ENCODE measurements at regions not wholly inside any gene's neighbourhood (a gene's known extent, or its start where the extent isn't known, plus 50 kb on each side); places are given as distances from the start of the nearest gene placed in this dataset.

DNA sequence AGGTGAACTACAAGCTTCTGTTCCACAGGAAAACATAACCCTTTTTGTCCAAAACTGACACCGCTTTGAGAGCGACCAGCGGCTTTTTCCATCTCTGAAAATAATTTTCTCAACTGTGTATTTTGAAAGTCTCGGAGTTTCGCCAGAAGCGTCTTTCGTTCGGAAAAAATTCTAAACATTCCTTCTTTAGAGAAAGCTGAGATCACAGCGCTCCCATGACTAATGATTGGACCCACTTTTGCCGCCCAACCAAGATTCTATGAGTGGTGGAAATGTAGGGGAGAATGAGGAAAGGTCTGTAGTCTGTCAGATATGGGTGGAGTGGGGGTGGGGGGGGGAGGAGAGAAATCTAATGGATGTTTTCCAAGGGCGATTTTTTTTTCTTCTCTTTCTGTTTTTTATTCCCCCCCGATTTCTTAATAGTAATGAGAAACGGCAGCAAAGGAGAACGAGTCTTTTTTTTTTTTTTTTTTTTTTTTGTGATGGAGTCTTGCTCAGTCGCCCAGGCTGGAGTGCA lies 189.3 kb downstream of the TRIM27 start:
- DNase-seq (ENCODE audit: low read depth), result no peak
- H3K4me3 ChIP-seq (ENCODE audit: low read depth, low read length), result no peak overlapping the region
- TF ChIP-seq, protein P1, sequence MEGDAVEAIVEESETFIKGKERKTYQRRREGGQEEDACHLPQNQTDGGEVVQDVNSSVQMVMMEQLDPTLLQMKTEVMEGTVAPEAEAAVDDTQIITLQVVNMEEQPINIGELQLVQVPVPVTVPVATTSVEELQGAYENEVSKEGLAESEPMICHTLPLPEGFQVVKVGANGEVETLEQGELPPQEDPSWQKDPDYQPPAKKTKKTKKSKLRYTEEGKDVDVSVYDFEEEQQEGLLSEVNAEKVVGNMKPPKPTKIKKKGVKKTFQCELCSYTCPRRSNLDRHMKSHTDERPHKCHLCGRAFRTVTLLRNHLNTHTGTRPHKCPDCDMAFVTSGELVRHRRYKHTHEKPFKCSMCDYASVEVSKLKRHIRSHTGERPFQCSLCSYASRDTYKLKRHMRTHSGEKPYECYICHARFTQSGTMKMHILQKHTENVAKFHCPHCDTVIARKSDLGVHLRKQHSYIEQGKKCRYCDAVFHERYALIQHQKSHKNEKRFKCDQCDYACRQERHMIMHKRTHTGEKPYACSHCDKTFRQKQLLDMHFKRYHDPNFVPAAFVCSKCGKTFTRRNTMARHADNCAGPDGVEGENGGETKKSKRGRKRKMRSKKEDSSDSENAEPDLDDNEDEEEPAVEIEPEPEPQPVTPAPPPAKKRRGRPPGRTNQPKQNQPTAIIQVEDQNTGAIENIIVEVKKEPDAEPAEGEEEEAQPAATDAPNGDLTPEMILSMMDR (IDR thresholded peaks at IDR 0.05; ENCODE audit: insufficient read depth, low read length), result no peak

DNA sequence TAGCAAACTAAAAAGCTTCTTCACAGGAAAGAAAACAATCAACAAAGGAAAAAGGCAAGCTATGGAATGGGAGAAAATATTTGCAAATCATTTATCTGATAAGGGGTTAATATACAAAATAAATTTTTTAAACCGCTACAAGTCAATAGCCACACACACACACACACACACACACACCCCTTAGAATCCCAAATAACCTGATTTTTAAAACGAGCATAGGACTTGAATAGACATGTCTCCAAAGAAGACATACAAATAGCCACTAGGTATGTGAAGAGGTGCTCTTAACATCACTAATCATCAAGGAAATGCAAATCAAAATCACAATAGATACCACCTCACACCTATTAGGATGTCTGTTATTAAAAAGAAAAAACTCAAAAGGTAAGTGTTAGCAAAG lies 187.7 kb downstream of the TRIM27 start:
- TF ChIP-seq, protein P1 (IDR thresholded peaks at IDR 0.05; ENCODE audit: insufficient read depth, low read length), result no peak

DNA sequence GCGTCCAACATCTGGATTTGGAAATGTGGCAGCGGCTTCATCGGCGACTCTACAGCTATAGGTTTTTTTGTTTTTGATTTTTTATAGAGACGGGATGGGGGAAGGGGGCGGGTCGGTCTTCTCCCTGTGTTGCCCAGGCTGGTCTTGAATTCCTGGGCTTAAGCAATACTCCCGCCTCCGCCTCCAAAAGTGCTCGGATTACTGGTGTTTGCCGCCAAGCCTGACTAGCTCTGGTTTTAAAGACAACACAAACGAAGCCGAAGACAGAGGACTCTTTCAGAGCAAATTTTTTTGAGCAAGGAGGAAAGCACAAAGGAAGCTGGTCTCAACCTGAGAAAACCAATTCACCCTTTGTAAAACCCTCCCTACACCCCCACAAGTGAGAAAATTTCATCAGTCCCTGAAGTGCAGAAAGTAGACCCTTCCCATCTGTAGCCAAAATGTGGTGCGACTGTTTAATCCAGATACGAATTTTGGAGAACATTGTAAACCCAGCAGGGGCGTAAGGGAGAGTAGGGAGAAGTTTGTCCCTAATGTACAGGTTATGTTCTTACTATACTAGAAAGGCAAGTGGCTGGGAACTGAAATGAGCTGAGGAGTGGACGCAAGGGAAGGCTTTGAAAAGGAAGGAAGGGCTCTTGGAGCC lies 185.9 kb downstream of the TRIM27 start:
- no peak for DNase-seq (ENCODE audit: low read depth)
- TF ChIP-seq, protein P1 (IDR thresholded peaks at IDR 0.05; ENCODE audit: insufficient read depth, low read length), result no peak
- H3K4me3 ChIP-seq (ENCODE audit: low read depth, low read length), result no peak overlapping the region

More for the DNA sequence above, 187.7 kb downstream of the TRIM27 start:
- DNase-seq (ENCODE audit: low read depth), result no peak
- H3K4me3 ChIP-seq (ENCODE audit: low read depth, low read length), result no peak overlapping the region

DNA sequence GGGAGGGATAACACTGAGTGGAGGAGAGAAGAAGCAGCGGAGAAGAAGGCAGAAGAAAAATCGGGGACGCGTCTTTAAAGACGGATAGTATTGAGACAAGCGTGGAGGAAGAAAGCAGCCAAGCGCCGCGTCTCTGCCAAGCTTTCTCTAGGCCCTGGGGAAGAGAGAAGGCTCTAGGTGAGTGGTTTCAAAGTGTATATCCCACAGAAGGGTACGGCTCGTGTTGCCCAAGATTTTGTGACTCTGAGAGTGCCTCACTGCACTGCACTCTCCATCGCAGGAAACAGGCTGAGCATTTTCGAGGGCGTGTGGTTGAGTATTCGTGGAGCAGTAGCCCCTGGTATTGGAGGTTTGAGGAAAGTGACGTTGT lies 185.4 kb downstream of the TRIM27 start:
- TF ChIP-seq, protein P1 (IDR thresholded peaks at IDR 0.05; ENCODE audit: insufficient read depth, low read length), result no peak
- H3K4me3 ChIP-seq (ENCODE audit: low read depth, low read length), result no peak overlapping the region
- DNase-seq (ENCODE audit: low read depth), result no peak

DNA sequence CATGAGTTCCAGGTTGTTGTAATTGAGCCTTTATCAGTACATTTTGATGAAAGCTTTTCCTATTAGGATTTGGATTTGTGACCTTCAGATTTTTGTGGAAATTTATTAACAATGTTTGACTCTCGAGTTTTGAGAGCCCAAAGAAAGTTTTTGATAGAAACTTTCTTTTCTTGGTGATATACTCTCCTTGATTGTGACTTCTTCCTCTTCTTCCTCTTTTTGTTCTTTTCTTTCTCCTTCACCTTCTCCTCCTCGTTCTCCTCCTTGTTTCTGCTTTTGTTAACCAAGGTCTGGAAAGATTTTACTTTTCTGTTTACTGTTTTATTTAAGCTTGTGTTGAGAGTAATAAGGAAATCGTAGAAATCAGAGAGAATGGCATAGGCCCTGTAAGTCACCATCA lies 182.4 kb downstream of the TRIM27 start:
- TF ChIP-seq, protein P1 (IDR thresholded peaks at IDR 0.05; ENCODE audit: insufficient read depth, low read length), result no peak
- no peak for DNase-seq (ENCODE audit: low read depth)
- H3K4me3 ChIP-seq (ENCODE audit: low read depth, low read length), result no peak overlapping the region

DNA sequence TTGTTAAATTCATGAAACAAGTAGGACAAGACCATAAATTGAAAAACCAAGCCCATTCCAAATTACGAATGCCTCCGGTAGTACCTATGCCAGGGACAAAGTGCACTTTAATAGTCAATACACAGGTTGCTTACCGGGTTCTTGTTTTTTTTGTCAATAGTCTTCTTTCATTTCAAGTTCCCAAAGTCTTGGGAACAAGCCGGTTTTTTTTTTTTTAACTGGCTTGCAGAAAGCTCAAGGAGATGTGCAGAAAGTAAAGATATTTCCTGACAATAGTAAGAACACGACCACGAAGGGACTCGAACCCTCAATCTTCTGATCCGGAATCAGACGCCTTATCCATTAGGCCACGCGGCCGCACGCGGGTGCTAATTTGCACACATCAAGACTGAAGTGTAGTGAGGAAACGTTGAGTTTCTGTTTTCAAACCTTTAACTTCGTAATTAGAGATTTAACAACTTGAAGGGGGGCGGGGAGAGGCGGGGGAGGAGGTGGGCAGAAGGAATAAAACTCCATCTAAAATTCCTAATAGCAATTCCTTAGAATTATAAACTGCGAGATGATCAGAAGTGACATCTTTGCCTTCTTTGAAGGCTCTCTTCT lies 181.0 kb downstream of the TRIM27 start:
- peak; percentile 43 for DNase-seq (ENCODE audit: low read depth)
- no peak overlapping the region for H3K4me3 ChIP-seq (ENCODE audit: low read depth, low read length)
- TF ChIP-seq, protein P1 (IDR thresholded peaks at IDR 0.05; ENCODE audit: insufficient read depth, low read length), result no peak
